ENCODE measurements at regions not wholly inside any gene's neighbourhood (a gene's known extent, or its start where the extent isn't known, plus 50 kb on each side); places are given as distances from the start of the nearest gene placed in this dataset.

GRCh38 chr3:15998911-15999310 is 175.6 kb upstream of the GALNT15 start:
- Histone ChIP-seq H3K4me2 (replicated peaks; ENCODE audit: extremely low read depth, low read length, poor library complexity, severe bottlenecking) (no peak overlapping the region), H3K27me3 (ENCODE audit: control insufficient read depth in 2 of 2, insufficient read depth in 2 of 2, low read length in 2 of 2) (no peaks in the 10 kb centered on the region), H3K79me2 (ENCODE audit: insufficient read depth, low read length) (no peaks in the 10 kb centered on the region), H3K9ac (ENCODE audit: insufficient read depth, low read length, poor library complexity, severe bottlenecking) (no peak overlapping the region), H2AFZ (ENCODE audit: insufficient read depth, low read depth, low read length, poor library complexity, severe bottlenecking) (no peak overlapping the region), H3K4me1 (ENCODE audit: control insufficient read depth in 1 of 2, insufficient read depth in 2 of 2, low read length in 2 of 2) (no peaks in the 10 kb centered on the region), H3K4me3 (replicated peaks in 1 of 3; ENCODE audit: low read depth in 2 of 3, low read length in 3 of 3) (no peak overlapping the region), H3K27ac (ENCODE audit: low read depth in 1 of 2, low read length in 2 of 2) (no peak overlapping the region), H3K9me3 (replicated peaks in 1 of 2; ENCODE audit: control insufficient read depth in 1 of 2, insufficient read depth in 1 of 2, low read length in 2 of 2) (no peaks in the 10 kb centered on the region), H3K36me3 (replicated peaks in 1 of 2; ENCODE audit: control insufficient read depth in 1 of 2, insufficient read depth in 2 of 2, low read length in 2 of 2) (no peaks in the 10 kb centered on the region), H4K20me1 (ENCODE audit: insufficient read depth, low read length) (no peaks in the 10 kb centered on the region)
- intact Hi-C loops (cut with micrococcal nuclease) = no loop called here
- TF ChIP-seq CTCF (IDR thresholded peaks at IDR 0.05) = no peak
- Mint-ChIP-seq H3K27ac (no peak overlapping the region), H3K9me3 (peaks cover 1 to 6% (median 2%) of the 10 kb centered on the region in 7 donors), H3K36me3 (no peaks in the 10 kb centered on the region), H3K4me3 (no peak overlapping the region), H3K4me1 (no peaks in the 10 kb centered on the region), H3K27me3 (ENCODE audit: low read depth in 3 of 3) (peaks cover 0 to 2% (median 0%) of the 10 kb centered on the region in 3 donors)
- no CpG with 5 or more reads among the region's 3 CpGs for WGBS (ENCODE audit: insufficient coverage)
- no peak for DNase-seq

- H3K36me3 Mint-ChIP-seq = no peaks in the 10 kb centered on the region
- H3K79me2 ChIP-seq (ENCODE audit: insufficient read depth, low read length) = no peaks in the 10 kb centered on the region
- intact Hi-C loops (cut with micrococcal nuclease) = no loop called here
- H3K36me3 ChIP-seq (replicated peaks in 1 of 2; ENCODE audit: control insufficient read depth in 1 of 2, insufficient read depth in 2 of 2, low read length in 2 of 2) = no peaks in the 10 kb centered on the region
- no peak overlapping the region for H3K4me3 ChIP-seq (replicated peaks in 1 of 3; ENCODE audit: low read depth in 2 of 3, low read length in 3 of 3)
- peaks cover 8 to 15% of the 10 kb centered on the region in 2 donors for H3K9me3 ChIP-seq (replicated peaks in 1 of 2; ENCODE audit: control insufficient read depth in 1 of 2, insufficient read depth in 1 of 2, low read length in 2 of 2)
- H3K4me2 ChIP-seq (replicated peaks; ENCODE audit: extremely low read depth, low read length, poor library complexity, severe bottlenecking) = no peak overlapping the region
- no peak overlapping the region for H3K9ac ChIP-seq (ENCODE audit: insufficient read depth, low read length, poor library complexity, severe bottlenecking)
- H3K27ac ChIP-seq (ENCODE audit: low read depth in 1 of 2, low read length in 2 of 2) = no peak overlapping the region
- no peaks in the 10 kb centered on the region for H3K27me3 ChIP-seq (ENCODE audit: control insufficient read depth in 2 of 2, insufficient read depth in 2 of 2, low read length in 2 of 2)
- TF ChIP-seq CTCF (IDR thresholded peaks at IDR 0.05) = no peak
- whole genome bisulfite sequencing (ENCODE audit: insufficient coverage) = 100% methylated on average over 1 of the region's 3 CpGs
- peaks cover 0 to 18% (median 9%) of the 10 kb centered on the region in 7 donors for H3K9me3 Mint-ChIP-seq
- H3K4me1 ChIP-seq (ENCODE audit: control insufficient read depth in 1 of 2, insufficient read depth in 2 of 2, low read length in 2 of 2) = no peaks in the 10 kb centered on the region
- no peak overlapping the region for H3K4me3 Mint-ChIP-seq
- no peaks in the 10 kb centered on the region for H4K20me1 ChIP-seq (ENCODE audit: insufficient read depth, low read length)
- no peak for DNase-seq
- no peak overlapping the region for H3K27ac Mint-ChIP-seq
- H3K4me1 Mint-ChIP-seq = no peaks in the 10 kb centered on the region
- H3K27me3 Mint-ChIP-seq (ENCODE audit: low read depth in 3 of 3) = peaks cover 0 to under 1% (median 0%) of the 10 kb centered on the region in 3 donors
- H2AFZ ChIP-seq (ENCODE audit: insufficient read depth, low read depth, low read length, poor library complexity, severe bottlenecking) = no peak overlapping the region
These were observed 169.7 kb upstream of the GALNT15 start for GRCh38 chr3:16004812-16005211.

Measured in CD14-positive monocyte (primary cell).